ENCODE measurements at regions not wholly inside any gene's neighbourhood (a gene's known extent, or its start where the extent isn't known, plus 50 kb on each side); places are given as distances from the start of the nearest gene placed in this dataset.

GRCh38 chr5:20158006-20158405 lies 170.0 kb upstream of the CDH18 start:
- no peak overlapping the region for H3K4me3 Mint-ChIP-seq
- Histone ChIP-seq H4K20me1 (ENCODE audit: control insufficient read depth, insufficient read depth, insufficient read length) (no peaks in the 10 kb centered on the region), H4K5ac (ENCODE audit: insufficient read length, low read depth, low read length) (no peak overlapping the region), H3K18ac (ENCODE audit: insufficient read length, low read depth, low read length) (no peak overlapping the region), H3K14ac (ENCODE audit: insufficient read depth, low read length) (no peak overlapping the region), H2BK12ac (ENCODE audit: insufficient read length, low read depth, low read length) (no peak overlapping the region), H3K9ac (ENCODE audit: extremely low read depth, insufficient read length, low read length) (no peak overlapping the region), H2AFZ (ENCODE audit: low read length) (no peak overlapping the region), H2BK5ac (ENCODE audit: insufficient read length, low read length) (no peak overlapping the region), H2BK15ac (ENCODE audit: low read depth, low read length) (no peak overlapping the region), H3K4me2 (ENCODE audit: insufficient read depth, insufficient read length, low read length) (no peak overlapping the region), H2BK120ac (ENCODE audit: low read depth, low read length, poor library complexity, severe bottlenecking) (no peak overlapping the region), H2BK20ac (ENCODE audit: low read depth, low read length, poor library complexity, severe bottlenecking) (no peak overlapping the region), H3K56ac (ENCODE audit: insufficient read length, low read depth, low read length) (no peak overlapping the region), H4K8ac (replicated peaks; ENCODE audit: insufficient read length, low read depth, low read length) (no peak overlapping the region), H2AK5ac (ENCODE audit: insufficient read length, low read length) (no peak overlapping the region), H3K79me2 (ENCODE audit: insufficient read depth, low read length) (no peaks in the 10 kb centered on the region), H3K79me1 (ENCODE audit: insufficient read depth, low read depth, low read length, poor library complexity, severe bottlenecking) (no peaks in the 10 kb centered on the region), H3K23ac (ENCODE audit: insufficient read length, low read depth, low read length) (no peak overlapping the region), H3K27ac (ENCODE audit: insufficient read length, low read depth, low read length) (no peak overlapping the region), H3K4me1 (ENCODE audit: insufficient read depth, low read length) (no peaks in the 10 kb centered on the region), H3K27me3 (ENCODE audit: insufficient read depth, low read length) (no peaks in the 10 kb centered on the region), H3T11ph (ENCODE audit: low read length) (no peak overlapping the region), H3K9me3 (ENCODE audit: control insufficient read depth, low read depth, low read length) (no peaks in the 10 kb centered on the region), H4K91ac (ENCODE audit: insufficient read length, low read depth, low read length) (no peak overlapping the region), H3K23me2 (ENCODE audit: insufficient read length, low read depth, low read length, poor library complexity, severe bottlenecking) (no peaks in the 10 kb centered on the region), H3K4ac (ENCODE audit: low read depth, low read length) (no peak overlapping the region)
- H3K36me3 Mint-ChIP-seq (ENCODE audit: insufficient read depth in 1 of 3, low read depth in 3 of 3): peaks cover 0 to 5% (median 0%) of the 10 kb centered on the region in 3 experiments; a peak in 3 of 7 replicates
- no peaks in the 10 kb centered on the region; a peak in 2 of 5 replicates for H3K9me3 Mint-ChIP-seq
- H3K27ac Mint-ChIP-seq: no peak overlapping the region
- peaks cover 6 to 11% of the 10 kb centered on the region in 2 experiments for H3K4me1 Mint-ChIP-seq
- no CpG with 5 or more reads among the region's 1 CpG for WGBS (ENCODE audit: extremely low coverage, insufficient read length, low lambda C conversion rate)
- H3K27me3 Mint-ChIP-seq (ENCODE audit: low read depth): no peaks in the 10 kb centered on the region
- DNase-seq: no peak
- TF ChIP-seq, protein P1, sequence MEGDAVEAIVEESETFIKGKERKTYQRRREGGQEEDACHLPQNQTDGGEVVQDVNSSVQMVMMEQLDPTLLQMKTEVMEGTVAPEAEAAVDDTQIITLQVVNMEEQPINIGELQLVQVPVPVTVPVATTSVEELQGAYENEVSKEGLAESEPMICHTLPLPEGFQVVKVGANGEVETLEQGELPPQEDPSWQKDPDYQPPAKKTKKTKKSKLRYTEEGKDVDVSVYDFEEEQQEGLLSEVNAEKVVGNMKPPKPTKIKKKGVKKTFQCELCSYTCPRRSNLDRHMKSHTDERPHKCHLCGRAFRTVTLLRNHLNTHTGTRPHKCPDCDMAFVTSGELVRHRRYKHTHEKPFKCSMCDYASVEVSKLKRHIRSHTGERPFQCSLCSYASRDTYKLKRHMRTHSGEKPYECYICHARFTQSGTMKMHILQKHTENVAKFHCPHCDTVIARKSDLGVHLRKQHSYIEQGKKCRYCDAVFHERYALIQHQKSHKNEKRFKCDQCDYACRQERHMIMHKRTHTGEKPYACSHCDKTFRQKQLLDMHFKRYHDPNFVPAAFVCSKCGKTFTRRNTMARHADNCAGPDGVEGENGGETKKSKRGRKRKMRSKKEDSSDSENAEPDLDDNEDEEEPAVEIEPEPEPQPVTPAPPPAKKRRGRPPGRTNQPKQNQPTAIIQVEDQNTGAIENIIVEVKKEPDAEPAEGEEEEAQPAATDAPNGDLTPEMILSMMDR (conservative IDR thresholded peaks at IDR 0.05): no peak
